AG04450 (cell line): ENCODE measurements at regions not wholly inside any gene's neighbourhood (a gene's known extent, or its start where the extent isn't known, plus 50 kb on each side); places are given as distances from the start of the nearest gene placed in this dataset.

Experiments
- CTCF ChIA-PET: fragments of 300-600, 350-600 bp; formaldehyde crosslinking; extraction: SDS; loops from one replicate; lab custom pipeline; 2022; ENCODE audit warnings: antibody characterized with exemption, inconsistent platforms; lab: Charles Lee
- POLR2A ChIA-PET: fragments of 350-600 bp; formaldehyde crosslinking; extraction: SDS; loops from one replicate; lab custom pipeline; 2021; ENCODE audit warnings: antibody characterized with exemption, inconsistent platforms; lab: Yijun Ruan, JAX
- DNase-seq: peaks from one replicate; pipeline ENCODE4 v3.0.0-alpha.2; 2011; ENCODE audit warnings: low read depth, low spot score
- H3K27ac ChIP-seq: one replicate; pipeline ENCODE4 v1.5.1; 2012; ENCODE audit warnings: low read depth, low read length, control low read depth
- H3K27me3 ChIP-seq: one replicate; pipeline ENCODE4 v1.6.0; 2012; ENCODE audit warnings: low read length; ENCODE audit not compliant: control insufficient read depth, insufficient read depth
- H3K4me3 ChIP-seq: 2 replicates; pipeline ENCODE4 v1.5.1; 2011; ENCODE audit warnings: mild to moderate bottlenecking, low read depth, low read length, control low read depth
- H3K9me3 ChIP-seq: 2 replicates; pipeline ENCODE4 v1.5.1; 2012; ENCODE audit warnings: low read length; ENCODE audit not compliant: control insufficient read depth, insufficient read depth
- TF ChIP-seq, protein P1 (sequence below): IDR thresholded peaks from 2 replicates; pipeline ENCODE4 v1.5.1; 2011; ENCODE audit warnings: low read depth, low read length, control low read depth, inconsistent platforms

GRCh38 chr10:28236591-28236990, 66.3 kb downstream of the MPP7 start:
- CTCF ChIA-PET = no interaction called here
- Histone ChIP-seq H3K27me3 (peaks cover 2% of the 10 kb centered on the region), H3K4me3 (no peak overlapping the region), H3K27ac (no peak overlapping the region), H3K9me3 (no peaks in the 10 kb centered on the region)
- no peak for DNase-seq
- POLR2A ChIA-PET = no interaction called here
- TF ChIP-seq, protein P1, sequence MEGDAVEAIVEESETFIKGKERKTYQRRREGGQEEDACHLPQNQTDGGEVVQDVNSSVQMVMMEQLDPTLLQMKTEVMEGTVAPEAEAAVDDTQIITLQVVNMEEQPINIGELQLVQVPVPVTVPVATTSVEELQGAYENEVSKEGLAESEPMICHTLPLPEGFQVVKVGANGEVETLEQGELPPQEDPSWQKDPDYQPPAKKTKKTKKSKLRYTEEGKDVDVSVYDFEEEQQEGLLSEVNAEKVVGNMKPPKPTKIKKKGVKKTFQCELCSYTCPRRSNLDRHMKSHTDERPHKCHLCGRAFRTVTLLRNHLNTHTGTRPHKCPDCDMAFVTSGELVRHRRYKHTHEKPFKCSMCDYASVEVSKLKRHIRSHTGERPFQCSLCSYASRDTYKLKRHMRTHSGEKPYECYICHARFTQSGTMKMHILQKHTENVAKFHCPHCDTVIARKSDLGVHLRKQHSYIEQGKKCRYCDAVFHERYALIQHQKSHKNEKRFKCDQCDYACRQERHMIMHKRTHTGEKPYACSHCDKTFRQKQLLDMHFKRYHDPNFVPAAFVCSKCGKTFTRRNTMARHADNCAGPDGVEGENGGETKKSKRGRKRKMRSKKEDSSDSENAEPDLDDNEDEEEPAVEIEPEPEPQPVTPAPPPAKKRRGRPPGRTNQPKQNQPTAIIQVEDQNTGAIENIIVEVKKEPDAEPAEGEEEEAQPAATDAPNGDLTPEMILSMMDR = no peak

DNA sequence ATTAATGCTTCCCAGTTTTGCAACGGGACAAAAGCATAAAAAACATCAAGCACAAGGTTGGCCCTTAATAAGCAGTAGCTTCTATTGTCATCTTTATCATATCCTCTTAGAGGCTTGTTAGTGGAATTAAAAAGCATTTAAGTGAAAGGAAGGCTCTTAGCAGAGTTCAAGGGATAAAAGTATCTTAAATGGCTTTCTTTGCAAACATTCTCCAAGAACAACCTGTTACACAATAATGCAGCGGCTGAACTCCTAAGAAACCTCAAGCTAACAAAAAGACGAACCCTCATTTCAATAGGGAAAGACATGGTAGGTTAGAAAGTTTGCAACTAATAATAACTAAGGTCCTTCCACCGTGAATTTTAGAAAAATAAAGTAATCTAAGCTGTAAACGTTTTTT, 82.1 kb downstream of the MPP7 start:
- POLR2A ChIA-PET = no interaction called here
- TF ChIP-seq, protein P1 = no peak
- CTCF ChIA-PET = interaction anchor here (0.8 to 3.0 kb wide), 3 partner anchors 21 to 173 kb away, joined by 3 to 14 read pairs (median 3); no protein-coding TSS in a partner anchor
- DNase-seq = no peak
- Histone ChIP-seq H3K27me3 (no peaks in the 10 kb centered on the region), H3K9me3 (no peaks in the 10 kb centered on the region), H3K4me3 (no peak overlapping the region), H3K27ac (no peak overlapping the region)

DNA sequence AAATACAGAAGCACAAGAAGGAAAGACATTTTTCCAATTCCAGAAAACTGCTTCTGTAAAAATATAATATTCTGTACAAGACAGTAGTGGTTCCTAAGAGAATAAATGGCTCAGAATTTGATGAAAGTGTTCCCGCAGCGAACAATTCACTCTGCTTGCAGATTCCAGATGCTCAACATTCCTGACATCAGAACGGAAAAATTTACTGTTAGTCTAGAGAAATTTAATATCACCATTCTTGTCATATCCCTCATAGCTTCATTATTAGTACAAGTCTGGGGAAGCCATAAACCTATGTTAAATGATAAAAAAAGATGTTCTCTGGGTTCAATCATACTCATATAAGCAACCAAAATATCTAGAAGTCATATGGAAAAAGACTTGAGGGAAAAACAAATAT, 83.6 kb downstream of the MPP7 start:
- Histone ChIP-seq H3K4me3 (no peak overlapping the region), H3K27ac (no peak overlapping the region), H3K9me3 (no peaks in the 10 kb centered on the region), H3K27me3 (no peaks in the 10 kb centered on the region)
- CTCF ChIA-PET = interaction anchor here (3.0 kb wide), 1 partner anchor 22 kb away, joined by 14 read pairs; no protein-coding TSS in a partner anchor
- TF ChIP-seq, protein P1 = no peak
- POLR2A ChIA-PET = no interaction called here
- peak; percentile 13 for DNase-seq

DNA sequence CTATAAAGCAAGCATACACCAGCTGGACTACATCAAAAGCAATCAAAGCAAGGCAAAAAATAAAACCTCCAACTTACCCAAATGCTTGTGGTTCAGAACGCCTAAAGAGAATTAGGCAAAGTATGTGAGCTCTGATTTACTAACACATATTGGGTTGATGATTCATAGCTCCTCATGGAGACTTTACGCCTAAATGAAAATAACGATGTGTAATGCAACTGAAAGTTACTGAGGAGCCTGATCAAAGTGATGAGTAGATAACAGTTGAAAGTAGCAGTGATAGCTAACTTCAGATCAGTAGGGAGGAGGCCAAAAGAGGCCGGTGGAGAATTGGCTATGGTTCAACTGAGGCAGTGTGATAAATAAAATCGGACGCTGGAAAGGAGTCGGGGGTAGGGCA, 85.0 kb downstream of the MPP7 start:
- Histone ChIP-seq H3K27me3 (no peaks in the 10 kb centered on the region), H3K4me3 (no peak overlapping the region; the same call in 1 of the 2 replicates), H3K27ac (no peak overlapping the region), H3K9me3 (no peaks in the 10 kb centered on the region)
- peak; percentile 77 for DNase-seq
- TF ChIP-seq, protein P1 = no peak
- ChIA-PET POLR2A (interaction anchor here (1.2 kb wide), 1 partner anchor 17 kb away, joined by 7 read pairs; no protein-coding TSS in a partner anchor), CTCF (interaction anchor here (0.6 kb wide), 1 partner anchor 562 kb away, joined by 4 read pairs; no protein-coding TSS in a partner anchor)

DNA sequence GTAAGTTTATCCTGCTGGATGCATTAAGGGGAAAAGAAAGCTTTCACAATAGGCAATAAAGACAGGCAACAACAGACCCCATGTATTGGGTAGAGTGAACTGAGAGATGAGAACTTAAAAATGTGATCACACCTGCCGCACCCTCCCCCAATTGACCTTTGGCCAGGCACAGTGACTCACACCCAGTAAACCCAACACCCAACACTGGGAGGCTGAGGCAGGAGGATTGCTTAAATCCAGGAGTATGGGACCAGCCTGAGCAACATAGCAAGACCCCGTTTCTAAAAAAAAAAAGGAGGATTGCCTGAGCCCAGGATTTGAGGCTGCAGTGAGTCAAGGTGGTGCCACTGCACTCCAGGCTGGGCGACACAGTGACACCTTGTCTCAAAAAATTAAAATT, 86.9 kb downstream of the MPP7 start:
- TF ChIP-seq, protein P1 = no peak
- Histone ChIP-seq H3K27me3 (no peaks in the 10 kb centered on the region), H3K27ac (no peak overlapping the region), H3K4me3 (no peak overlapping the region), H3K9me3 (no peaks in the 10 kb centered on the region)
- no peak for DNase-seq
- ChIA-PET CTCF (no interaction called here), POLR2A (no interaction called here)
